Right atrium auricular region (tissue), 2 donors: ENCODE measurements at regions not wholly inside any gene's neighbourhood (a gene's known extent, or its start where the extent isn't known, plus 50 kb on each side); places are given as distances from the start of the nearest gene placed in this dataset.

Experiments used
- DNase-seq: peaks from one replicate; pipeline ENCODE4 v3.0.0-alpha.2; 2019; ENCODE audit warnings: low spot score
- H3K27ac ChIP-seq, 2 donors: fragments of 200-600 bp; sonication (generic); 1 replicate in 1 of 2; 2 replicates in 1 of 2; pipeline ENCODE4 v1.5.1; 2016 to 2019
- H3K27me3 ChIP-seq, 2 donors: fragments of 200-600 bp; sonication (generic); one replicate each; pipeline versions ENCODE4 v1.5.1 to v1.6.0; 2017 to 2019
- H3K36me3 ChIP-seq: fragments of 200-600 bp; sonication (generic); one replicate; pipeline ENCODE4 v1.5.1; 2016
- H3K4me1 ChIP-seq, 2 donors: fragments of 200-600 bp; sonication (generic); one replicate each; pipeline versions ENCODE4 v1.5.1 to v1.6.0; 2017 to 2019
- H3K4me3 ChIP-seq, 2 donors: fragments of 200-600 bp; sonication (generic); 1 replicate in 1 of 2; 2 replicates in 1 of 2; pipeline ENCODE4 v1.5.1; 2017 to 2019; ENCODE audit warnings: mild to moderate bottlenecking in 1 of 2, moderate library complexity in 1 of 2
- H3K9me3 ChIP-seq, 2 donors: fragments of 200-600 bp; sonication (generic); one replicate each; pipeline ENCODE4 v1.5.1; 2019
- TF ChIP-seq, protein P1 (sequence below), 2 donors: fragments of 200-600 bp; sonication (generic); IDR thresholded peaks; one replicate each; pipeline ENCODE4 v1.5.1; 2019; ENCODE audit warnings: antibody characterized with exemption in 2 of 2

DNA sequence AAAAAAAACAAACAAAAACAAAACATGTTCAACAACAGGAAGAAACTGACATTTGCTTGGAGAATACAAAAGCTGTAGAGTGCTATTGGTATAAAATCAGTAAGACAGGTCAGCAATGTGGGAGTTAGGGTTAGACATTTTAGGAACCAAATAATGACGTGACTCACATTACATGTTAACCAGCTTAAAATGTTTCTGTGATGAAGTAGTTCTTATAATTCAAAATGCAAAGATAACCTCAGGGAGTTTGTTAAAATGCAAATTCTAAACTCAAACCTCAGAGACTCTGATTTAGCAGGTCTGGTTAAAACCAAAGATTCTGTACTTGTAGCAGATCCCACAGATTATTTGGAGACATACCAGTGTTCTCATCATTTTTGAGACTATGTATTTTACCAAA, 549.4 kb upstream of the SLITRK1 start:
- Histone ChIP-seq H3K27me3 (no peaks in the 10 kb centered on the region), H3K4me1 (no peaks in the 10 kb centered on the region)
- TF ChIP-seq, protein P1, sequence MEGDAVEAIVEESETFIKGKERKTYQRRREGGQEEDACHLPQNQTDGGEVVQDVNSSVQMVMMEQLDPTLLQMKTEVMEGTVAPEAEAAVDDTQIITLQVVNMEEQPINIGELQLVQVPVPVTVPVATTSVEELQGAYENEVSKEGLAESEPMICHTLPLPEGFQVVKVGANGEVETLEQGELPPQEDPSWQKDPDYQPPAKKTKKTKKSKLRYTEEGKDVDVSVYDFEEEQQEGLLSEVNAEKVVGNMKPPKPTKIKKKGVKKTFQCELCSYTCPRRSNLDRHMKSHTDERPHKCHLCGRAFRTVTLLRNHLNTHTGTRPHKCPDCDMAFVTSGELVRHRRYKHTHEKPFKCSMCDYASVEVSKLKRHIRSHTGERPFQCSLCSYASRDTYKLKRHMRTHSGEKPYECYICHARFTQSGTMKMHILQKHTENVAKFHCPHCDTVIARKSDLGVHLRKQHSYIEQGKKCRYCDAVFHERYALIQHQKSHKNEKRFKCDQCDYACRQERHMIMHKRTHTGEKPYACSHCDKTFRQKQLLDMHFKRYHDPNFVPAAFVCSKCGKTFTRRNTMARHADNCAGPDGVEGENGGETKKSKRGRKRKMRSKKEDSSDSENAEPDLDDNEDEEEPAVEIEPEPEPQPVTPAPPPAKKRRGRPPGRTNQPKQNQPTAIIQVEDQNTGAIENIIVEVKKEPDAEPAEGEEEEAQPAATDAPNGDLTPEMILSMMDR (IDR thresholded peaks at IDR 0.05) = no peak

DNA sequence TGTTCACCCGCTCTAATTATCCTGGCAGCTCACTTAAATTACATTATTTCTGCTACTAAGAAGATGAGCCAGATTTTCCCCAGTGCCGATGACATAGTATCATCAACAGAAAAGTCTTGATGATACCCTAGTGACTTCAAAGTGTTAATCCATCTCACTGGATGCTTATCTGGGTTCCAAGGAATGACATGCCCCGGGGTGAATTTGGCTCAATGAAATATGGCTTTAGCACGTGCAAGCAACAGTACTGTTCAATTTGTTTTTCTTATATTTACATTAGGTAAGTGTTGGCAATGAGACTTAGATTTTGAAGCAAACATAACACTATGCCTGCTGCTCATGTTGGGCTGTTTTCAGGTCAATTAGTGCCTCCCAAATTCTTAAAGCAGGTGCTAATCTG, 548.2 kb upstream of the SLITRK1 start:
- H3K36me3 ChIP-seq = no peaks in the 10 kb centered on the region
- no peaks in the 10 kb centered on the region for H3K4me1 ChIP-seq
- TF ChIP-seq, protein P1 (IDR thresholded peaks at IDR 0.05) = no peak
- H3K9me3 ChIP-seq = no peaks in the 10 kb centered on the region
- H3K27me3 ChIP-seq = no peaks in the 10 kb centered on the region
- no peak for DNase-seq
- no peak overlapping the region for H3K27ac ChIP-seq
- H3K4me3 ChIP-seq = no peak overlapping the region

More for the DNA sequence above, 549.4 kb upstream of the SLITRK1 start:
- DNase-seq = no peak
- Histone ChIP-seq H3K27ac (no peak overlapping the region), H3K4me3 (no peak overlapping the region), H3K36me3 (no peaks in the 10 kb centered on the region), H3K9me3 (no peaks in the 10 kb centered on the region)

DNA sequence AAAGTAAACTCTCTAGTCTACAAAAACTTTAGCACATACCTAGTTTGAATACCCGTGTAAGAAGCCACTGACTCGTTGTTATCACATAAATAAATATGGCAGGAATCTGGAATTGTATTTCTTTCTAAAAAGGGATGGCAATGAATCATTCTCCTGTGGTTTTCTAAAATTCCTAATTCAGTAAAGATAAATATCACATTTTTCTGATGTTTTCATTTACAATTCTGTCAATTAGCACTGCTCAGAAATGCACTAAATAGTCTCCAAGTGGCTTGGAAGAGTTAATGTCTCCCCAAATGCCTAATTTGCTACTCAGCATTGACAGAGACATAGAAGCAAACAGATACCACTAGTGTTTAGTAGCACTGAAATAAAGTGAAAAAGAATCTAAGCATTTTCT, 547.7 kb upstream of the SLITRK1 start:
- Histone ChIP-seq H3K36me3 (no peaks in the 10 kb centered on the region), H3K4me3 (no peak overlapping the region), H3K27me3 (no peaks in the 10 kb centered on the region), H3K4me1 (no peaks in the 10 kb centered on the region), H3K27ac (no peak overlapping the region), H3K9me3 (no peaks in the 10 kb centered on the region)
- TF ChIP-seq, protein P1 (IDR thresholded peaks at IDR 0.05) = no peak
- no peak for DNase-seq

DNA sequence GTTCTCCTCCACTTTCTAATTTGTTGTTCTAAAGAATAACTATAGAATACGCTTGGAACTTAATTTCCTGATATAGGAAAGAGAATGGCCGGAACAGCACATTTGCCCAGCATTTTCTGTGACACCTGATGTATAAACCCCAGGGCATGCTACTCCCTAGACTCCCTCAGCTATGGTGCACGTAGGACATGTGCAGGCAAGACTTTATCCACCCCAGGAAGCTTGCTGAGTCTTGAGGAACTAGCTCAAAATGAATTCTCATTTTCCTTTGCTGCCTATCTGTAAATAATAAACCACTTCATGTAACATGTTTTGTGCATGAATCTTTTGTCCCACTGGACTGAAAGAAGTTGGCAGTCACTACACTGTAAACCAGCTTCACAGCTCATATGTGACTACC, 535.8 kb upstream of the SLITRK1 start:
- H3K27me3 ChIP-seq = no peaks in the 10 kb centered on the region

DNA sequence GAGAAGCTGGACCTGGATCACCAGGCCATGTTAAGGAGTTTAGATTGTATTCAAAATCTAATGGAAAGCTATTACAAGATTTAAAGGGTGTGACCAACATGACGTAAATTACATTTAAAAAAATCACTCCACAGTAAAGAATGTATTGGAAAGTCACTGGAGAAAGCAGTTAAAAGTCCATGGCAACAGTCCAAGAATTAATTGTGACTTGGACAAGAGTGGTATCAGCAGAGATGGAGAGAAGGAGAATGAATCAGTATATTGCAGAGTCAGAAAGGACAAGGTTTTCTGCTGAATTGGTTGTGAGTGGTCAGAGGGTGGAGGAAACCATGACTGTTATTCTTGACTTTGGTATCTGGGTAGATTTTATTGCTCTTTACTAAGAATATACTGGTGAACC, 535.1 kb upstream of the SLITRK1 start:
- TF ChIP-seq, protein P1 (IDR thresholded peaks at IDR 0.05) = no peak
- Histone ChIP-seq H3K4me1 (no peaks in the 10 kb centered on the region), H3K9me3 (no peaks in the 10 kb centered on the region), H3K4me3 (no peak overlapping the region), H3K27me3 (no peaks in the 10 kb centered on the region), H3K36me3 (no peaks in the 10 kb centered on the region), H3K27ac (no peak overlapping the region)
- DNase-seq = no peak

More for the DNA sequence above, 535.8 kb upstream of the SLITRK1 start:
- no peaks in the 10 kb centered on the region for H3K36me3 ChIP-seq
- H3K27ac ChIP-seq = no peak overlapping the region
- TF ChIP-seq, protein P1 (IDR thresholded peaks at IDR 0.05) = no peak
- no peaks in the 10 kb centered on the region for H3K4me1 ChIP-seq
- DNase-seq = no peak
- H3K4me3 ChIP-seq = no peak overlapping the region
- H3K9me3 ChIP-seq = no peaks in the 10 kb centered on the region

DNA sequence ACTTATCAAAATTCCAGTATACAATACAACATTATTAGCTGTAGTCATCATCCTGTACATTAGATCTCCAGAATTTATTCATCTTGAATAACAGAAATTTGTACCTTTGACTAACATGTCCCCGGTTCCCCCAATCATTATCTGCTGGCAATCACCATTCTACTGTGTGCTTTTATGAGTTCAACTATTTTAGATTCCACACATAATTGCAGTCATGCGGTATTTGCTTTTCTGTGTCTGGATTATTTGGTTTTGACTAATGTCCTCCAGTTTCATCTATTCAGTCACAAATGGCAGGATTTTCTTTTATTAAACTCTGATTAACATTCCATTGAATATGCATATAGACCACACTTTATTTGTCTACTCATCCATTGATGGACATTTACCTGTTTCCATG, 530.7 kb upstream of the SLITRK1 start:
- Histone ChIP-seq H3K27ac (no peak overlapping the region), H3K4me3 (no peak overlapping the region), H3K9me3 (peaks cover 0 to 7% of the 10 kb centered on the region in 2 donors), H3K27me3 (no peaks in the 10 kb centered on the region), H3K4me1 (no peaks in the 10 kb centered on the region), H3K36me3 (no peaks in the 10 kb centered on the region)
- DNase-seq = no peak
- TF ChIP-seq, protein P1 (IDR thresholded peaks at IDR 0.05) = no peak
